ENCODE measurements at regions not wholly inside any gene's neighbourhood (a gene's known extent, or its start where the extent isn't known, plus 50 kb on each side); places are given as distances from the start of the nearest gene placed in this dataset.

GRCh38 chr18:76230791-76231190 lies 264.3 kb downstream of the ZNF516 start:
- TF ChIP-seq POLR2A (IDR thresholded peaks at IDR 0.05), result no peak
- no peak for TF ChIP-seq POLR2AphosphoS5 (IDR thresholded peaks at IDR 0.05)
- TF ChIP-seq EP300 (IDR thresholded peaks at IDR 0.05), result no peak
- TF ChIP-seq CTCF (IDR thresholded peaks at IDR 0.05), result no peak
- no peak for DNase-seq (ENCODE audit: low spot score in 2 of 2)
- 64% methylated on average over 11 of the region's 11 CpGs for WGBS

GRCh38 chr18:76228716-76229115 lies 266.3 kb downstream of the ZNF516 start:
- 76% methylated on average over 7 of the region's 7 CpGs for WGBS
- Histone ChIP-seq H3K27ac (no peak overlapping the region), H3K4me1 (no peaks in the 10 kb centered on the region), H3K4me3 (no peak overlapping the region), H3K36me3 (no peaks in the 10 kb centered on the region), H3K9me3 (no peaks in the 10 kb centered on the region), H3K27me3 (no peaks in the 10 kb centered on the region)
- DNase-seq (ENCODE audit: low spot score in 2 of 2), result no peak
- TF ChIP-seq EP300 (IDR thresholded peaks at IDR 0.05) (no peak), CTCF (IDR thresholded peaks at IDR 0.05) (no peak), POLR2A (IDR thresholded peaks at IDR 0.05) (no peak), POLR2AphosphoS5 (IDR thresholded peaks at IDR 0.05) (no peak)

More at GRCh38 chr18:76230791-76231190, 264.3 kb downstream of the ZNF516 start:
- Histone ChIP-seq H3K9me3 (no peaks in the 10 kb centered on the region), H3K36me3 (no peaks in the 10 kb centered on the region), H3K4me1 (no peaks in the 10 kb centered on the region), H3K27ac (no peak overlapping the region), H3K27me3 (no peaks in the 10 kb centered on the region), H3K4me3 (no peak overlapping the region)

- WGBS, result 80% methylated on average over 9 of the region's 9 CpGs
- Histone ChIP-seq H3K27me3 (no peaks in the 10 kb centered on the region), H3K27ac (no peak overlapping the region), H3K4me3 (no peak overlapping the region), H3K9me3 (no peaks in the 10 kb centered on the region), H3K4me1 (no peaks in the 10 kb centered on the region), H3K36me3 (no peaks in the 10 kb centered on the region)
- DNase-seq (ENCODE audit: low spot score in 2 of 2), result no peak
- no peak for TF ChIP-seq POLR2A (IDR thresholded peaks at IDR 0.05)
- TF ChIP-seq CTCF (IDR thresholded peaks at IDR 0.05), result no peak
- TF ChIP-seq EP300 (IDR thresholded peaks at IDR 0.05), result no peak
- no peak for TF ChIP-seq POLR2AphosphoS5 (IDR thresholded peaks at IDR 0.05)
These were observed 267.3 kb downstream of the ZNF516 start for GRCh38 chr18:76227759-76228158.

- Histone ChIP-seq H3K4me3 (no peak overlapping the region), H3K9me3 (no peaks in the 10 kb centered on the region), H3K36me3 (no peaks in the 10 kb centered on the region), H3K4me1 (no peaks in the 10 kb centered on the region), H3K27ac (no peak overlapping the region), H3K27me3 (no peaks in the 10 kb centered on the region)
- WGBS, result 83% methylated on average over 8 of the region's 8 CpGs
- TF ChIP-seq CTCF (IDR thresholded peaks at IDR 0.05), result no peak
- no peak for TF ChIP-seq EP300 (IDR thresholded peaks at IDR 0.05)
- no peak for TF ChIP-seq POLR2AphosphoS5 (IDR thresholded peaks at IDR 0.05)
- TF ChIP-seq POLR2A (IDR thresholded peaks at IDR 0.05), result no peak
- no peak for DNase-seq (ENCODE audit: low spot score in 2 of 2)
These were observed 271.6 kb downstream of the ZNF516 start for GRCh38 chr18:76223403-76223802.

- 76% methylated on average over 8 of the region's 8 CpGs for WGBS
- Histone ChIP-seq H3K27me3 (no peaks in the 10 kb centered on the region), H3K4me1 (no peaks in the 10 kb centered on the region), H3K27ac (no peak overlapping the region), H3K4me3 (no peak overlapping the region), H3K9me3 (no peaks in the 10 kb centered on the region), H3K36me3 (no peaks in the 10 kb centered on the region)
- no peak for TF ChIP-seq POLR2AphosphoS5 (IDR thresholded peaks at IDR 0.05)
- TF ChIP-seq EP300 (IDR thresholded peaks at IDR 0.05), result no peak
- no peak for TF ChIP-seq CTCF (IDR thresholded peaks at IDR 0.05)
- TF ChIP-seq POLR2A (IDR thresholded peaks at IDR 0.05), result no peak
- DNase-seq (ENCODE audit: low spot score in 2 of 2), result no peak
These were observed 276.0 kb downstream of the ZNF516 start for GRCh38 chr18:76219023-76219422.

Data from suprapubic skin (tissue), 4 donors.